HG02884 (cell line): ENCODE measurements at regions not wholly inside any gene's neighbourhood (a gene's known extent, or its start where the extent isn't known, plus 50 kb on each side); places are given as distances from the start of the nearest gene placed in this dataset.

Source experiments
- ATAC-seq: cut with Tn5 transposase; IDR thresholded peaks from one replicate; pipeline ENCODE4 v1.9.1; 2021; ENCODE audit warnings: mild to moderate bottlenecking, moderate library complexity; ENCODE audit not compliant: unreplicated experiment

DNA sequence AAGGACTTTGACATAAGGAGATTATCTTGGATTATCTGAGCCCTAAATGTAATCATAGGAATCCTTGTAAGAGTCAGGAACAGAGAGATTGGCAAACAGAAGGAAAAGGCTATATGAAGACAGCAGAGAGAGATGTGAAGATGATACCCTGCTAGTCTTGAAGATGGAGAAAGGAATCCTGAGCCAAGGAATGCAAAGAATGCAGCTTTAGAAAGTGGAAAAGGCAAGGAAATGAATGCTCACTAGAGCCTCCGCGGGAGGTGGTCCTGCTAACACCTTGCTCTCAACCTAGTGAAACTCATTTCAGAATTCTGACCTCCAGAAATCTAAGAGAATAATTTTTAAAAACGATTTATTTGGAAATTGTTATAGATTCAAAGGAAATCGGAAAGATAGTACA lies 117.1 kb downstream of the TBXT start:
- no peak for ATAC-seq

DNA sequence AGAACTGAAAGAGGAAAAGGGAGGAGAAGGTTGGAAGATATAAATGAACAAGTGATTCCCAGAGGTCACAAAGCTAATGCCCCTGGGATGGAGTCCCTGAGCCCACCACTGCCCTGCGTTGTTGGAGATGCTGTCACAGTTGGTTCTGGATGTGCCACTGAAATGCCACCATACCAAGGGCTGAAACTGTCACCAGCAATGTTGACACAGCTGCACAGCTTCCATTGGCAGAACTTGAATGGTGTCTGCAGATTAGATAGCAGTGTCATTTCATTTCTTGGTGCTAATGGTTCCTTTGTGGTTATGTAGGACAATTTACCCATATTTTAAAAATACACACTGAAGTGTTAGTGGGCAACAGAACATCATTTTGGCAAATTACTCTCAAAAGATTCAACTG lies 120.7 kb downstream of the TBXT start:
- ATAC-seq: no peak

DNA sequence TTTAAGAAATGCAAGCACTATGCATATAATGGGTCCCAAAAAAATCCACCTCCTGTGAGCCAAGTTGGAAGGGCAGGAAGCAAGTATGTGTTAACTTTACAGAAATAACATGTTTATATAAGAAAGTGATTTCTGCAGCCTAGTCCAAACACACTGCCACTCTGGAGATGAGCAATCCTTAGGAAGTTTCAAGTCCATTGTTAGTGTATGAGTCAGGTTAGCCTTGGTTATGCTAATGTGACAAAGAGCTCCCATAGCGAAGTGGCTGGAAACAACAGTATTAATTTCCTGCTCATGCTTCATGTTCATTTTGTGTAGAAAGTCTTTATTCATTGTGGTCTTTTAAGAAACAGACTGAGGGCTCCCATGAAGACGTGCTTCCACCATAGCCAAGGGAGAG lies 121.4 kb downstream of the TBXT start:
- no peak for ATAC-seq

DNA sequence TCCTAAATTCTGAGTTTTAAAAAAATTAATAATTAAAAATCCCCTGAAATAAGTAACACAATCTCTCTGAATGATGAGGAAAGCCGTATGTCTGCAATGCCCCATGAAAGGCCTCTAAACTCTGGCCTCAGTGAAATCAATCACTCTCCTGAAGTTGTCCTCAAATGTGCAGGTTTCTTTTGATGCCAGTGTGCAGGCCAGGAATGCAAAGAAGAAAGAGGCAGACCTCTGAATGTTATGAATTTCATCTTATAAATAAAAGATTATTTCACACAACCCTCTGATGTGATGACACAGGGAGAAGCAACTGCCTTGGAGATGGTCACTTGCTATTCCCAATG lies 121.8 kb downstream of the TBXT start:
- no peak for ATAC-seq

DNA sequence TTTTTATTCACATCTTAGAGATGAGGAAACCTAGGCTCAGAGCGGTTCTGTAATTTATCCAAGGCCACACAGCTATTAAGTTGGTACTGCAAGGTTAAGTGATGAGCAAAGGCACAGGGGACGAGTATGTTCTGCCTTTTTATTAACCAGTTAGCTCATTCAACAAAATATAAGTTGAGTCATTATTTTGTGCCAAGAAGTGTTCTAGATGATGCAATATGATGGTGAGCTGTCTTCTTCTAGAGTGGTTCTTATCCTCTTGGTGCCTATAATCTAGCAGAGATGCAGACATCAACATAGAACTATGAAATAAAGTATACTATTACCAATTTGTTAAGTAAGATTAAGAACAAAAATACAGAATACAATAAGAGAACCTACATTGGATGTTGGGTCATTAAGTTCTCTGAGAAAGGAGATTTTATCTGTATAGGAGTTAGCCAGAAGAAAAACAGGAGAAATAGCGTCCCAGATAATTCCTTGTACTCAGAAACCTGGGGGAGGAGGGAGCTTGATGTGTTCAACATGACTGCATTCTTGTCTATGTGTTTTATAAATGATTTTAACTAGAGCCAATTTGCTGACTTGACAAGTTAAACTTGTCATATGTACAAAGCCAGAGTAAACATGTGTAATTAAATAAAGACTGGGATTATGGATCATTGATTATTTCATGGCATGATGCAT lies 122.3 kb downstream of the TBXT start:
- no peak for ATAC-seq

DNA sequence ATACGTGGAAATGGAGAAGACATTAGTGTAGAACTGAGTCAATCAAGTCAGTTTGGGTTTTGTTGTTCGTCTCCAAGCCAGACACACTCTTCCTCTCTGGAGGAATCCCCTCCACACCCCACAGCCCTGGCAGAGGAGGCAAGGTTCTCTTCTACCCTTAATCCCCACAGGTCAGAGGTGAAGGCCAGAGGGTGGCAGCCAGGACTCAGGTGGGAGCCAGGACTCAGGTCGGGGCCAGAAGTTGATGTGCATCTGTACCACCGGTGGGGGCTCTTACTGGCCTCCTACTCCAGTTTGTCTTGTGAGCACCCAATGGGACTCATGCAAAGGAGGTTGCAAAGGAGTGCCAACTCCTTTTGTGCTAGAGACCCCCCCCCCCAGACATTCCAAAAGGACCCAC lies 126.4 kb downstream of the TBXT start:
- ATAC-seq: no peak

DNA sequence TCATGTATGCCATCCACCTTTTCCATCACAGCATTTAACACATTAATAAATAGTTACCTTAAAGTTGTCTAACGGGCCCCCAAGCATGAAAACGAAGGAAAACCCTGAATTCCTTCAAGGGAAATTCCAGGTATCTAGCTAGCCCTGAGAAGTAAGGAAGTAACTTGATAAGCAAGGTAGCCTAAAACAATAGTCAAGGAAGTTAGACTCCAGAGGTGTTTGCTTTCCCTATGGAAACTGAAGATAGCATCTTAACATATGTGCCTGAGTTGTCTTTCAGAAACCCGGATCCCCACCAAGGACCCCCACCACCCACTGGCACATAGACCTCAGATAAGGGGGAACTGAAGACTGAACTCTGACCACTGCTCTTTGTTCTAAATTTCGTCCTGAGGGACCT lies 127.4 kb downstream of the TBXT start:
- ATAC-seq: no peak

DNA sequence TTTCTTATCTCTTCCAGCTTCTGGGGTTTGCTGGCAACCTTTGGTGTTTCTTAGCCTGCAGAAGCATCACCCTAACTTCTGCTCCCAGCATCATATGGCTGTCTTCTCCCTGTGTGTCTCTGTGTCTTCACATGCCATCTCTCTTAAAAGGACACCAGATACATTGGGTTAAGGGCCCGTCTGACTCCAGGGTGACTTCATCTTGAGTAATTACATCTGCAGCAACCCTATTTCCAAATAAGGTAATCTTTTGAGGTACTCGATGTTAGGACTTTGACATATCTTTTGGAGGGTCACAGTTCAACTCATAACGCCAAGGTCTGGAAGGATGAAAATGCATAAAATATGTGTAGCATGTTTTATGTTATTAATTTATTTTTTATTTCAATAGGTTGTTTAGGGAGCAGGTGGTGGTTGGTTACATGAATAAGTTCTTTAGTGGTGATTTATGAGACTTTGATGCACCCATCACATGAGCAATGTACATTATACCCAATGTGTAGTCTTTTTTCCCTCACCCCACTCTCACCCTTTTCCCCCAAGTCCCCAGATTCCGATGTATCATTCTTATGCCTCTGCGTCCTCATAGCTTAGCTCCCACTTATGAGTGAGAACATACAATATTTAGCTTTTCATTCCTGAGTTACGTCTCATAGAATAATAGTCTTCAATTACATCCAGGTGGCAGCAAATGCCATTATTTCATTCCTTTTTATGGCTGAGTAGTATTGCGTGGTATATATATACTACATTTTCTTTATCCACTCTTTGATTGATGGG lies 131.1 kb downstream of the TBXT start:
- no peak for ATAC-seq

DNA sequence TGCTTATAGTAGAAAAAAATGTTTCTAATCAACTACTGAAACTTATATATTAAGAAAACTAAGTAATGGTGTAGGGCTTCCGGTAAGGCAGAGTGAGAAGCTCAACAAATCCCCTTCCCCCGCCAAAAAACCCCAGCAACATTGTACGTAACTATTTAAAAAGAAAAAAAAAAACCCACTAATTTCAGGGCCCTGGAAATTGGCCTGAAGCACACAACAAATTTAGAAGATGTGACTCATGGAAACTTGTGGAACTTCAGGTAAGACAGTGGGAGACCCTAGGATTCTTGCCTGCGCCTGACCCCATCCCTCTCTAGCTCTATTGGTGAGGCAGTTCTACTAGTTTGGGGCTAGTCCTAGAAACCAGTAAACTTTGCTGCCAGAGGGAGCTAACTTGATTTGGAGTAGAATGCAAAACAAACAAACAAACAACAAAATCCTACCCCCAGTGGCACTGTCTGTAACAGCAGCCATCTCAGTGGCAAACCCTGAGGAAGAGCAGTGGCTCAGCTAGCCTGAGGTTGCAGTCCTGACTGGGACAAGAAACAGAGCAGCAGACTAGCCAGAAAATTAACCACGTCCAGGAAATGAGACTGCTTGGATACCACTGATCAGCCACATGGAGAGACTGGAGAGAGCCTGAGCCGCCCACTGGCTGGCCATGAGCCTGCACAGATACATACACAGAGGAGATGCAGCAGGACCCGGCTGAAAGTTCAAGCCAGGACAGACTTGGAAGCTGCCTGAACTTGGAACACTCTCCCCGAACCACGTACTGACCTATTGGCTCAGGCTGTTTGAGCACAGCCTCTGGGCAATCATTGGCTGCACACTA lies 135.1 kb downstream of the TBXT start:
- ATAC-seq: no peak

DNA sequence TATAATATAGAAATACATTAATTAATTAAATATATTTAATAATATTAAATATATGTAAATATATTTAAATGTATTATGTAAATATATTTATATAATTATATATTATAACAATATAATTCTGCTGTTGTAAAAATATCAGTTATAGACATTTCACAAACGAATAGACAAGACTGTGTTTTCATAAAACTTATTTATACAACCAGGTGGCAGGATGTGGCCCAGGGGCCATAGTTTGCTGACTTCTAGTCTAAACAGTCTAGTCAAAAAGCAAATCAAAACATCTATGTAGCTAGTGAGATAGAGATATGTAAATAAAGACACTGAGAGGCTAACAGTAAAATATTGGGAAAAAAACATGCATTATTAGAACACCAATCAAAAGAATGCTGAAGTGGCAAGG lies 136.4 kb downstream of the TBXT start:
- no peak for ATAC-seq

DNA sequence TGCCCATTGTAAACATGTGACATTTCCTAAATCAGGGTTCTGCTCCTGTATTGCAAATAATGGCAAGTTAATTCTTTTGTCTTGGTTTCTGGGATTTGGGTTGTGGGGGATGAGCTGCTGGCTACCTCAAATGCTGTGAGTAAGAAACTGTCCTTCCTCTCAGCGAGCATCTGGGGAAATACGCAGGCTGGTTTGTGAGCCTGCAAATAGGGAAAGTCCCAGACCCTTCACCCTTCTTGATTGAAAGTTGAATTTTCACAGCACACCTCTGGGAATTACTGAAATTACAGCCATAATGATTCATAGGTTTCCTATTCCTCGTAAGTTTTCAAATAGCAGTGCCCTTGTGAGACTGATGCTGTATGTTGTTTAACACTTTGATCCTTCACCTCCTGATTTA lies 138.1 kb downstream of the TBXT start:
- ATAC-seq: peak; percentile 39

DNA sequence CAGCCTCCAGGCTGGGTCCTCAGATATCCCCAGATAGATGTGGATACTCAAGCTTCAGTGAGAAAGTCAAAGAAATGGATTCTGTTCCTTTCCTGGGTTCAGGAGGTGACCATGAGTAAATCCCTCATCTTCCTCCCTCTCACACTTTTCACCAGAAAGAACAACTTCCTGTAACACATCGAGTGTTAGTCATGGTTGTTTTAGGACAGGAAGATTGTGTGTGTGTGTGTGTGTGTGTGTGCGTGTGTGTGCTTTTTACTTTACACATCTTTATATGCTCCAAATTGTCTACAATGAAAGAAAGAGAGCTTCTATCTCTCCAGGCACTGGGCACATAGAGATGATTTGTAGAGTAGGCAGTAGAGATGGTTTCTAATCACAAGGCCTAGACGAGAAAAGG lies 139.9 kb downstream of the TBXT start:
- no peak for ATAC-seq

DNA sequence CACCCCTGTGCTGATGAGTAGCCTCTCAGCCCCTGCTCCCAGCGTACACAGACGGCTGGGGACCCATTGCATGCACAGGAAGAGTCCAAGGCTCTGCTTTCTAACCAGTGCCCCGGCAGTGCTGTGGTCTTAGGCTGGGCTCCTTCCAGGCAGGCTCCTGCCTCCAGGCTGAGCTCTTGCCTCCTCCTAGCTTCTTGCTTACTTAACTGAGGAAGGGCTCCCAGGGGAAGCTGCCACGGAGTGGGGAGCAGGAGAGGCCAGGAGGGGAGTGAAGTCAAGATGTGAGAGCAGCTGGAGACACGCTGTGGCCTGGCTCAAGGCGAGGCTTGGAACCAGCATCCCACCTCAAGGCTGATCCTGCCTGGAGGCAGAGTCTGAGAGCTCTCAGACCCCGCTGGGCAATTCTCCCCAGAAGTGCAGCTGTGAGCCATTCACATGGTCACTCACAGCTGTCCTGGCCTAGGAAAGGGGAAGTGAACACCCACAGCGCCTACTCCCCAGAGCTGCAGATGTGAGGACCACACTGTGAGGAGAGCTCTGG lies 141.0 kb downstream of the TBXT start:
- ATAC-seq: no peak

DNA sequence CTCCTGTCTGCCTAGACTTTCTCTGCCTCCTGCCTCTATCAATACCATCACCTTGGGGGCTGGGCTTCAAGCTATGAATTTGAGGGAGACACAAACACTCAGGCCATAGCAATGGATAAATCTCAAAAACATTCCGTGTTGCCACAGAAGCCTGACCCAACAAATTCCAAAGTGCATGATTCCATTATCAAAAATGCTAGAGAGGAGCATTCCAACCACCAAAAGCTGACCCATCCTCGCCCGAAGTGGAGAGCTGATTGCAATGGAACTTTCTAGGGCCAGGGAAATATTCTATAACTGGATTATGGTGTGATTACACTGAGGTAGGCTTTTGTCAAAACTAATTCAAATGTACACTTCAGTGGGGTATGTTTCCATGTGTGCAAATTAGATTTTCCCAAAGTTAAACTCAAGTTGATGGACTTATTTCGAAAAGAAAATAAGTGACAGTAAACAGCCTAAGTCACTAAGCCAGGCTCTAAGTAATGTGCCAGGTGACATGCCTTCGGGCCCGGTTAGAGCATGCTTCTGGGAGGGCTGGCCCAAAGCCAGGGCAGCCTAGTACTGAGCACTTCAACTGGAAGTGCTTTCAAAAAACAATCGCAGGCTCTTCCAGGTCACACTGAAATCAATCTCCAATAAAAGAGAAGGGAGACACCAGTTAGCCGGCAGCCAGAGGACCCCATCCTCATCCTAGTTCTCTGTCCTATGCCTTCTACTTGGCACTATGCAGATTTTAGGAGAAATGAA lies 142.3 kb downstream of the TBXT start:
- ATAC-seq: no peak

DNA sequence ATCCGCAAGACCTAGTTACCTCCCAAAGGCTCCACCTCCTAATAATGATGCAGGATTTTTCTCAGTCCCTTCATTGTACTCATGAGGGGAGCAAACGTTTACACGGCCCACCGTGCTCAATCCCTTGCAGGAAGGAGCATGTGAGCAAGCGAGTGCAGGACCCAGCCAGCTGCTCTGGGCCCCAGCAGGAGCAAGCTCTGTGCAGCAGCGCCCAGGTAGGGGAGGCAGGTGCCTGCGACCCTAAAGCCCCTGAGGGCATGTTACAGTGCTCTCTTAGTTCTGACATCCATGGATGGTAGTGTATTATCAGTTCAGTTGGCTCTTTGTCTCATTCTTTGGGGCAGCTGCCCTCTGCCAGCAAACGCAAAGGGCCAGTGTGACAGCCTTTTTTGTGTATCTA lies 143.4 kb downstream of the TBXT start:
- ATAC-seq: no peak

DNA sequence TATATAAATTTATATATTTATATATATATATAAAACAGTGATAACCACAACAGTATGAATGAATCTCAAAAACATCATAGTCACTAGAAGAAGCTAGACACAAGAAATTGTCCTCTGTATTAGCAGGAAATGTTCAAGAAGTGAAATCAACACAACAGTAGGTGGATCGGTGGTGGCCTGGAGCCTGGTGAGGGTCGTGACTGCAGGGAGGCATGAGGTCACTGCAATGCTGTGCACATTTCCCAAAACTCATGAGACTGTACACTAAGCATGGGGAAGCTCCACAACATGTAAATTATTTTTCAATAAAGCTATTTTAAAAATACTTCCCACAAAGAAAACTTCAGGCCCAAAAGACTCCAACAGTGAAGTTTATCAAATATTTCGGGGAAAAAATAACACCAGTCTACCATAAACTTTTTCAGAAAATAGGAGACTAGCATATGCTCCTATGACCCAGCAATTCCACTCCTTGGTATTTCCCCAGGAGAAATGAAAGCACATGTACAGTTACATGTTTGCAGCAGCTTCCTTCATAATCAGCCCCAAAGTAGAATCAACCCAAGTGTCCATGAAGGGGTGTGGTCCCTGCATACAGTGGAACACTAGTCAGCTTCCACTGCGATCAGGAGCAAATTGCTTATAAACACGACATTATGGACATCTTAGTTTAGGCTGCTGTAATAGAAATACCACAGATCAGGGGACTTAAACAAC lies 144.2 kb downstream of the TBXT start:
- ATAC-seq: no peak

DNA sequence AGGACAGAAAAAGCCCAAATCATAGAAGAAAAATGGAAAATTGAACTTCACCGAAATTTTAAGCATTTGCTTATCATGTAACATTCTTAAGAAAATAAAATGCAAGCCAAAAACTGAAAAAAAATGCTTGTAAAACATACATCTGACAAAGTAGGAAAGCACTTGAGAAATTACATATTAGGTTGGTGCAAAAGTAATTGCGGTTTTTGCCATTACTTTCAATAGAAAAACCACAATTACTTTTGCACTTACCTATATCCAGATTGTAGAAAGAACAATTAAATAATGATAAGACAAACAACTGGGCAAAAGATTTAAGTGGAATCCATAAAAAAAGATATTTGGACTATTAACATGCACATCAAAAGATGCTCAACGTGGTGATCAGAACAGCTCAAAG lies 146.2 kb downstream of the TBXT start:
- ATAC-seq: no peak

DNA sequence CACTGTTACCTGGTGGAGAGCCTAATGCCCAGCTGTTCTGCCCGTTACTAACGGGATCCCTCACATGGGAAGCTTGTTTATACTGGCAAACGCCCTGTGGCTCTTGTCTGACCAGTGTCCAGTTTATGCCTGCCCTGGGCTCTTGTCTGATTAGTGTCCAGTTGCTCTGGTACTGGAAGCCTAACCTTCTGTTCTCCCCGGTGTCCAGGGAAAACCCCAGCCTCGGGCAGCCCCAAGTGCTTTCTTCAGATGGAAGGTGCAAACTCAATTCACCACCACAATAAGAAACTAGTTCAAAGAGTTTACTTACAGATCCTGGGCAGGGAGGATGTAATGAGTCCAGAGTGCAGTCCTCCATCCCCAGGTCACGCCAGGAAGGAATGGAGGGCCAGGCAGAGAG lies 148.4 kb downstream of the TBXT start:
- ATAC-seq: no peak

DNA sequence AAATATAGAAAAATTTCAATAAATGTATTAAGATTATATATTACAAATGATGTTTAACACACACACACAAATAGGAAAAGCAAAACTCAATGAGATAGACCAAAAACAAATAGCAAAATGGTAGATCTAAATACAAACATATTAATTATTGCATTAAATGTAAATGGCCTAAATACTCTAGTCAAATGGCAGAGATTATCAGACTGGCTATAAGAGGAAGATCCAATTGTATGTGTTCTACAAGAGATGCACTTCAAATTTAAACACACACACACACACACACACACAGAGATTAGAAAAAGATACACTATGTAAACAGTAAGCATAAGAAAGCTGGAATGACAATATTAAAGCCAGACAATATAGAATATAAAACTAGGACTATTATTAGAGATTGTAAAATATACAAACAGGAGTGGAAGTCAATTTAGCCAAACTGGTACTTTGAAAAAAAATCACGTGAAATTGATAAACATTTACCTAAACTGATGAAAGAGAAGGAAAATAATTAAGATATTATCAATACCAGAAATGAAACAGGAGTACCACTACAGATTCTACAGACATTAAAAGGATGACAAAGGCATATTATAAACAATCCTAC lies 150.5 kb downstream of the TBXT start:
- no peak for ATAC-seq

DNA sequence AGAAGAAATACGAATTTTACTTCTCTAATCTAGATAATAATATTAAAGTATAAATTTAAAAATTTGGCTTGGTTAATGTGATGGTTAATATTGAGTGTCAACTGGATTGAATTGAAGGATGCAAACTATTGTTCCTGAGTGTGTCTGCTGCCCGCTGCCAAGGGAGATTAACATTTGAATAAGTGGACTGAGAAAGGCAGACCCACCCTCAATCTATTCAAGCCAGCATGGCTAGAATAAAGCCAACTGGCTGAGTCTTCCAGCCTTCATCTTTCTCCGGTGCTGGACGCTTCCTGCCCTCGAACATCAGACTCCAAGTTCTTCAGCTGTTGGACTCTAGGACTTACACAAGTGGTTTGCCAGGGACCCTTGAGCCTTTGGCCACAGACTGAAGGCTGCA lies 152.7 kb downstream of the TBXT start:
- ATAC-seq: no peak
